PC-3 (cell line): ENCODE measurements at regions not wholly inside any gene's neighbourhood (a gene's known extent, or its start where the extent isn't known, plus 50 kb on each side); places are given as distances from the start of the nearest gene placed in this dataset.

Experiments used
- ATAC-seq: fragments of 200-7000 bp; cut with Tn5 transposase; 2 replicates; pipeline ENCODE4 v1.9.1; 2020; ENCODE audit warnings: mild to moderate bottlenecking, moderate library complexity
- BruUV-seq: library from RNA; stranded (reverse); fragments of 400-500 nt; replicated peaks from 2 replicates; lab custom pipeline; 2021; lab: Mats Ljungman, UMichigan
- CTCF ChIA-PET: fragments of 300-600 bp; sonication (Branson Sonifier 250); formaldehyde crosslinking; loops from one replicate; lab custom pipeline; 2022; ENCODE audit warnings: antibody characterized with exemption; lab: Charles Lee
- POLR2A ChIA-PET: fragments of 300-600 bp; sonication (Branson Sonifier 250); formaldehyde crosslinking; loops from one replicate; lab custom pipeline; 2022; ENCODE audit warnings: antibody characterized with exemption; ENCODE audit not compliant: unreplicated experiment; lab: Charles Lee
- DNase-seq: peaks from one replicate; pipeline ENCODE4 v3.0.0-alpha.2; 2015
- H2AFZ ChIP-seq: fragments of 300-600 bp; sonication (generic); 2 replicates; pipeline ENCODE4 v1.6.0; 2016; ENCODE audit warnings: antibody characterized with exemption, low read length
- H3F3A ChIP-seq: fragments of 300-600 bp; sonication (generic); one replicate; pipeline ENCODE4 v1.6.0; 2017; ENCODE audit warnings: antibody characterized with exemption, low read length, control low read depth, mild to moderate bottlenecking; ENCODE audit not compliant: unreplicated experiment
- H3K27ac ChIP-seq: fragments of 300-600 bp; sonication (generic); 2 replicates; pipeline ENCODE4 v1.5.1; 2016; ENCODE audit warnings: mild to moderate bottlenecking, low read length
- H3K27me3 ChIP-seq: fragments of 300-600 bp; sonication (generic); 2 replicates; pipeline ENCODE4 v1.6.1; 2016; ENCODE audit warnings: low read length, mixed read lengths
- H3K36me3 ChIP-seq: fragments of 300-600 bp; sonication (generic); 2 replicates; pipeline ENCODE4 v1.6.1; 2016; ENCODE audit warnings: low read depth, mixed run types, low read length, mixed read lengths
- H3K4me1 ChIP-seq: fragments of 300-600 bp; sonication (generic); 2 replicates; pipeline ENCODE4 v1.5.1; 2016; ENCODE audit warnings: low read length; ENCODE audit not compliant: insufficient read depth
- H3K4me2 ChIP-seq: fragments of 300-600 bp; sonication (generic); 2 replicates; pipeline ENCODE4 v1.6.0; 2016; ENCODE audit warnings: low read length
- H3K4me3 ChIP-seq: fragments of 300-600 bp; sonication (generic); 2 replicates; pipeline ENCODE4 v1.5.1; 2016; ENCODE audit warnings: mild to moderate bottlenecking, low read length, mixed read lengths
- H3K79me2 ChIP-seq: fragments of 300-600 bp; sonication (generic); 2 replicates; pipeline ENCODE4 v1.6.1; 2017; ENCODE audit warnings: low read length, mixed read lengths
- H3K9ac ChIP-seq: fragments of 300-600 bp; sonication (generic); 2 replicates; pipeline ENCODE4 v1.6.0; 2016; ENCODE audit warnings: mild to moderate bottlenecking, low read length
- H3K9me2 ChIP-seq: fragments of 300-600 bp; sonication (generic); replicated peaks from 2 replicates; pipeline ENCODE4 v1.6.1; 2016; ENCODE audit warnings: mixed run types, low read length, mixed read lengths
- H3K9me3 ChIP-seq: fragments of 300-600 bp; sonication (generic); 2 replicates; pipeline ENCODE4 v1.6.1; 2016; ENCODE audit warnings: low read length, mixed read lengths
- H4K20me1 ChIP-seq: fragments of 300-600 bp; sonication (generic); 2 replicates; pipeline ENCODE4 v1.6.1; 2016; ENCODE audit warnings: low read length, mixed read lengths
- CTCF ChIP-seq: fragments of 300-600 bp; sonication (generic); conservative IDR thresholded peaks from 2 replicates; pipeline ENCODE4 v1.5.1; 2017; ENCODE audit warnings: antibody characterized with exemption, low read depth, mild to moderate bottlenecking, low read length
- EZH2 ChIP-seq: fragments of 300-600 bp; sonication (generic); IDR thresholded peaks from one replicate; pipeline ENCODE4 v1.6.1; 2017; ENCODE audit warnings: antibody characterized with exemption, mild to moderate bottlenecking, low read length; ENCODE audit not compliant: unreplicated experiment
- EZH2phosphoT487 ChIP-seq: fragments of 300-600 bp; sonication (generic); IDR thresholded peaks from 2 replicates; pipeline ENCODE4 v1.6.1; 2018; ENCODE audit warnings: mild to moderate bottlenecking, antibody characterized with exemption, low read length, borderline replicate concordance
- intact Hi-C: fragments of 100-400 bp; cut with micrococcal nuclease; formaldehyde crosslinking; loops from 2 replicates; pipeline ENCODE4 v1.9.0; 2023

- H3K27me3 ChIP-seq, result no peaks in the 10 kb centered on the region
- H3K9ac ChIP-seq, result no peak overlapping the region
- H4K20me1 ChIP-seq, result no peaks in the 10 kb centered on the region
- ChIA-PET CTCF (no interaction called here), POLR2A (no interaction called here)
- H3K36me3 ChIP-seq, result no peaks in the 10 kb centered on the region
- no peak overlapping the region for H3K27ac ChIP-seq
- H3K9me2 ChIP-seq, result no peaks in the 10 kb centered on the region
- H3K79me2 ChIP-seq, result no peaks in the 10 kb centered on the region
- DNase-seq (no peak), ATAC-seq (no peak)
- H2AFZ ChIP-seq, result no peak overlapping the region
- H3K9me3 ChIP-seq, result no peaks in the 10 kb centered on the region
- BruUV-seq, result no TSS peak
- intact Hi-C loops, result no loop called here
- peaks cover 42% of the 10 kb centered on the region for H3K4me1 ChIP-seq
- TF ChIP-seq CTCF (no peak), EZH2phosphoT487 (no peak), EZH2 (no peak)
- no peak overlapping the region for H3K4me2 ChIP-seq
- no peaks in the 10 kb centered on the region for H3F3A ChIP-seq
- no peak overlapping the region for H3K4me3 ChIP-seq
Measured at GRCh38 chr21:41689289-41689583, 77.6 kb downstream of the RIPK4 start.

- peak; percentile 60 for ATAC-seq
- no peak overlapping the region for H2AFZ ChIP-seq
- H3K9me3 ChIP-seq, result no peaks in the 10 kb centered on the region
- peak overlapping the region; percentile 98 for H3K27ac ChIP-seq
- no peaks in the 10 kb centered on the region for H3K9me2 ChIP-seq
- no peaks in the 10 kb centered on the region for H3F3A ChIP-seq
- peak overlapping the region; percentile 21 for H3K9ac ChIP-seq
- no peaks in the 10 kb centered on the region for H3K36me3 ChIP-seq
- no TSS peak for BruUV-seq
- H3K4me1 ChIP-seq, result peaks cover 58% of the 10 kb centered on the region
- H3K79me2 ChIP-seq, result no peaks in the 10 kb centered on the region
- H3K4me3 ChIP-seq, result no peak overlapping the region
- TF ChIP-seq EZH2, result no peak
- no peak for TF ChIP-seq EZH2phosphoT487
- TF ChIP-seq CTCF, result no peak
- peak; percentile 70 for DNase-seq
- ChIA-PET CTCF (no interaction called here), POLR2A (no interaction called here)
- H3K4me2 ChIP-seq, result peak overlapping the region; percentile 50
- intact Hi-C loops, result no loop called here
- no peaks in the 10 kb centered on the region for H4K20me1 ChIP-seq
- no peaks in the 10 kb centered on the region for H3K27me3 ChIP-seq
Measured at GRCh38 chr21:41687633-41688032, 79.2 kb downstream of the RIPK4 start.

GRCh38 chr21:41686664-41687063 lies 80.2 kb downstream of the RIPK4 start:
- POLR2A ChIA-PET, result interaction anchor here (0.6 kb wide), 2 partner anchors 17 to 65 kb away, joined by 3 to 14 read pairs; no protein-coding TSS in a partner anchor
- Histone ChIP-seq H3K36me3 (no peaks in the 10 kb centered on the region), H3K27ac (peak overlapping the region; percentile 98)

More at GRCh38 chr21:41686664-41687063, 80.2 kb downstream of the RIPK4 start:
- H2AFZ ChIP-seq, result no peak overlapping the region
- CTCF ChIA-PET, result no interaction called here
- H3K4me1 ChIP-seq, result peaks cover 68% of the 10 kb centered on the region
- no peak overlapping the region for H3K9ac ChIP-seq
- H3K9me3 ChIP-seq, result no peaks in the 10 kb centered on the region
- no peaks in the 10 kb centered on the region for H3K27me3 ChIP-seq
- H3F3A ChIP-seq, result no peaks in the 10 kb centered on the region
- TF ChIP-seq CTCF (no peak), EZH2 (no peak), EZH2phosphoT487 (no peak)
- H3K79me2 ChIP-seq, result no peaks in the 10 kb centered on the region
- ATAC-seq (no peak), DNase-seq (no peak)
- no peaks in the 10 kb centered on the region for H4K20me1 ChIP-seq
- no peaks in the 10 kb centered on the region for H3K9me2 ChIP-seq
- intact Hi-C loops, result no loop called here
- BruUV-seq, result no TSS peak
- H3K4me2 ChIP-seq, result no peak overlapping the region
- no peak overlapping the region for H3K4me3 ChIP-seq
